ENCODE measurements at regions not wholly inside any gene's neighbourhood (a gene's known extent, or its start where the extent isn't known, plus 50 kb on each side); places are given as distances from the start of the nearest gene placed in this dataset.

GRCh38 chr17:73697872-73698271 is 53.6 kb upstream of the SDK2 start (continued):
- TF ChIP-seq HNF4G (IDR thresholded peaks at IDR 0.05; ENCODE audit: borderline replicate concordance, low read depth, low read length), result peak; percentile 42; the same call in 1 of the 2 replicates
- no peak for TF ChIP-seq HNF4G (CRISPR knock-in tag; IDR thresholded peaks at IDR 0.05; ENCODE audit: borderline replicate concordance, low read depth)
- no peak for TF ChIP-seq CSRNP2 (CRISPR knock-in tag; conservative IDR thresholded peaks at IDR 0.05; ENCODE audit: low read depth)
- TF ChIP-seq ZFP91 (CRISPR knock-in tag; IDR thresholded peaks at IDR 0.05; ENCODE audit: borderline replicate concordance), result no peak
- no peak for TF ChIP-seq ZNF512 (CRISPR knock-in tag; IDR thresholded peaks at IDR 0.05)
- TF ChIP-seq BRCA1 (CRISPR knock-in tag; IDR thresholded peaks at IDR 0.05), result no peak
- TF ChIP-seq GATAD1 (CRISPR knock-in tag; IDR thresholded peaks at IDR 0.05), result 0 out of 2 replicates have a peak, but pooled peaks have one; percentile 34
- no peak for TF ChIP-seq PBX3 (CRISPR knock-in tag; IDR thresholded peaks at IDR 0.05; ENCODE audit: borderline replicate concordance)
- no peak for TF ChIP-seq ZZZ3 (CRISPR knock-in tag; IDR thresholded peaks at IDR 0.05; ENCODE audit: borderline replicate concordance)
- TF ChIP-seq CEBPG (CRISPR knock-in tag; IDR thresholded peaks at IDR 0.05), result peak; percentile 82
- TF ChIP-seq TEF (CRISPR knock-in tag; IDR thresholded peaks at IDR 0.05), result no peak
- peak; percentile 44; the same call in 1 of the 2 replicates for TF ChIP-seq TFE3 (CRISPR knock-in tag; IDR thresholded peaks at IDR 0.05)
- no peak for TF ChIP-seq ZKSCAN8 (CRISPR knock-in tag; IDR thresholded peaks at IDR 0.05; ENCODE audit: borderline replicate concordance)
- no peak for TF ChIP-seq THYN1 (CRISPR knock-in tag; IDR thresholded peaks at IDR 0.05; ENCODE audit: borderline replicate concordance, low read depth)
- no peak for TF ChIP-seq ZNF460 (CRISPR knock-in tag; IDR thresholded peaks at IDR 0.05; ENCODE audit: borderline replicate concordance)
- no peak for TF ChIP-seq ZNF562 (CRISPR knock-in tag; IDR thresholded peaks at IDR 0.05; ENCODE audit: borderline replicate concordance)
- no peak for TF ChIP-seq MTF1 (CRISPR knock-in tag; IDR thresholded peaks at IDR 0.05)
- no peak for TF ChIP-seq SRY (CRISPR knock-in tag; IDR thresholded peaks at IDR 0.05)
- 0 out of 2 replicates have a peak, but pooled peaks have one; percentile 30 for TF ChIP-seq ZNF124 (CRISPR knock-in tag; IDR thresholded peaks at IDR 0.05)
- no peak for TF ChIP-seq E2F1 (CRISPR knock-in tag; IDR thresholded peaks at IDR 0.05)
- peak; percentile 80 for TF ChIP-seq MAX (IDR thresholded peaks at IDR 0.05)

Measured in HepG2 (cell line).